HepG2 (cell line): ENCODE measurements at regions not wholly inside any gene's neighbourhood (a gene's known extent, or its start where the extent isn't known, plus 50 kb on each side); places are given as distances from the start of the nearest gene placed in this dataset.

Experiments
- ATAC-seq: fragments of 200-7000 bp; cut with Tn5 transposase; 3 replicates; pipeline ENCODE4 v1.9.1; 2020; ENCODE audit warnings: mild to moderate bottlenecking, moderate library complexity
- BruUV-seq: library from RNA; stranded (reverse); fragments of 400-500 nt; replicated peaks from 2 replicates; lab custom pipeline; 2021; lab: Mats Ljungman, UMichigan
- CTCF ChIA-PET: fragments of 300-600 bp; formaldehyde crosslinking; extraction: SDS; loops from one replicate; lab custom pipeline; 2021; ENCODE audit warnings: low total read pairs, inconsistent platforms, low intra/inter-chr PET ratio; lab: Yijun Ruan, JAX
- POLR2A ChIA-PET: fragments of 350-600 bp; sonication (Branson Sonifier 250); formaldehyde crosslinking; loops from one replicate; lab custom pipeline; 2020; ENCODE audit warnings: antibody characterized with exemption, inconsistent platforms; lab: Yijun Ruan, JAX
- DNase-seq: peaks from one replicate; pipeline ENCODE4 v3.0.0-alpha.2; 2015; ENCODE audit warnings: low spot score
- FAIRE-seq: peaks from 3 replicates; lab custom pipeline; 2011; peaks lifted over from hg19 to GRCh38; lab: Jason Lieb, UNC
- H2AFZ ChIP-seq: one replicate; pipeline ENCODE4 v1.6.1; 2011; ENCODE audit warnings: low read length, inconsistent platforms
- H3K27ac ChIP-seq: fragments of 300-600 bp; 3 replicates; pipeline ENCODE4 v1.8.0; 2011; ENCODE audit warnings: mixed run types, mild to moderate bottlenecking, mixed read lengths, low read length, inconsistent platforms; ENCODE audit not compliant: insufficient read depth; ENCODE audit errors: extremely low read length
- H3K27me3 ChIP-seq, 2 experiments: fragments of 200-600 bp in 1 of 2; 2 replicates in 1 of 2; 3 replicates in 1 of 2; pipeline versions ENCODE4 v1.6.0 to v1.8.0; 2011; ENCODE audit warnings: low read length in 2 of 2, mild to moderate bottlenecking in 2 of 2, moderate library complexity in 2 of 2, inconsistent platforms in 1 of 2; ENCODE audit not compliant: insufficient read depth in 2 of 2, control insufficient read depth in 1 of 2
- H3K36me3 ChIP-seq, 2 experiments: fragments of 200-600 bp in 1 of 2; replicated peaks in 1 of 2; 2 replicates in 1 of 2; 3 replicates in 1 of 2; pipeline versions ENCODE4 v1.5.1 to v1.8.0; 2011; ENCODE audit warnings: low read length in 2 of 2, inconsistent platforms in 1 of 2; ENCODE audit not compliant: insufficient read depth in 2 of 2, control insufficient read depth in 1 of 2
- H3K4me1 ChIP-seq: 2 replicates; pipeline ENCODE4 v1.5.1; 2012; ENCODE audit warnings: low read length, inconsistent platforms; ENCODE audit not compliant: insufficient read depth
- H3K4me2 ChIP-seq: 2 replicates; pipeline ENCODE4 v1.6.0; 2011; ENCODE audit warnings: low read depth, low read length, inconsistent platforms
- H3K4me3 ChIP-seq, 3 experiments: fragments of 200-600 bp in 1 of 3; sonication (generic), shearing (Covaris generic) in 1 of 3; replicated peaks in 1 of 3; 2 replicates each; pipeline ENCODE4 v1.5.1; 2011 to 2016; ENCODE audit warnings: low read length in 3 of 3, inconsistent platforms in 2 of 3, low read depth in 2 of 3, mild to moderate bottlenecking in 2 of 3, control low read depth in 1 of 3, mixed read lengths in 1 of 3; ENCODE audit not compliant: insufficient read depth in 1 of 3
- H3K79me2 ChIP-seq: one replicate; pipeline ENCODE4 v1.6.1; 2011; ENCODE audit warnings: low read length, inconsistent platforms; ENCODE audit not compliant: insufficient read depth
- H3K9ac ChIP-seq: 2 replicates; pipeline ENCODE4 v1.6.0; 2011; ENCODE audit warnings: mild to moderate bottlenecking, low read depth, low read length, inconsistent platforms; ENCODE audit not compliant: insufficient read depth
- H3K9me3 ChIP-seq: 2 replicates; pipeline ENCODE4 v1.5.1; 2012; ENCODE audit warnings: mild to moderate bottlenecking, low read length
- H4K20me1 ChIP-seq: 2 replicates; pipeline ENCODE4 v1.6.0; 2011; ENCODE audit warnings: inconsistent platforms, mild to moderate bottlenecking, low read length, moderate library complexity; ENCODE audit not compliant: insufficient read depth
- AHR ChIP-seq: IDR thresholded peaks from 2 replicates; pipeline ENCODE4 v1.6.1; 2018; ENCODE audit warnings: missing genetic modification reagents, missing compliant biosample characterization
- CAMTA2 ChIP-seq: sonication (generic); formaldehyde crosslinking; IDR thresholded peaks from 2 replicates; pipeline ENCODE4 v1.4.0; 2020; ENCODE audit warnings: mild to moderate bottlenecking, missing genetic modification reagents, borderline replicate concordance
- GATAD1 ChIP-seq: IDR thresholded peaks from 2 replicates; pipeline ENCODE4 v1.6.1; 2016; ENCODE audit warnings: missing genetic modification reagents, missing compliant biosample characterization
- ISL2 ChIP-seq: sonication (generic); formaldehyde crosslinking; IDR thresholded peaks from 2 replicates; pipeline ENCODE4 v1.5.0; 2020; ENCODE audit warnings: missing genetic modification reagents
- KDM4B ChIP-seq: sonication (generic); formaldehyde crosslinking; IDR thresholded peaks from 2 replicates; pipeline ENCODE4 v1.4.0; 2020; ENCODE audit warnings: missing genetic modification reagents
- MTA3 ChIP-seq: sonication (generic); formaldehyde crosslinking; IDR thresholded peaks from 2 replicates; pipeline ENCODE4 v1.4.0; 2020; ENCODE audit warnings: missing genetic modification reagents
- ONECUT2 ChIP-seq: sonication (generic); formaldehyde crosslinking; IDR thresholded peaks from 2 replicates; pipeline ENCODE4 v1.4.0; 2020; ENCODE audit warnings: missing genetic modification reagents
- ZNF230 ChIP-seq: sonication (generic); formaldehyde crosslinking; IDR thresholded peaks from 2 replicates; pipeline ENCODE4 v1.4.0; 2020; ENCODE audit warnings: mild to moderate bottlenecking, missing genetic modification reagents
- ZNF263 ChIP-seq: sonication (generic); formaldehyde crosslinking; IDR thresholded peaks from 2 replicates; pipeline ENCODE4 v1.4.0; 2020; ENCODE audit warnings: missing genetic modification reagents
- ZNF713 ChIP-seq: sonication (generic); formaldehyde crosslinking; IDR thresholded peaks from 2 replicates; pipeline ENCODE4 v1.4.0; 2020; ENCODE audit warnings: mild to moderate bottlenecking, missing genetic modification reagents
- ZNF775 ChIP-seq: sonication (generic); formaldehyde crosslinking; IDR thresholded peaks from 2 replicates; pipeline ENCODE4 v1.4.0; 2020; ENCODE audit warnings: missing genetic modification reagents, mild to moderate bottlenecking, moderate library complexity, borderline replicate concordance
- WGBS: methylation state at CpG from one replicate; pipeline ENCODE4 v1.1.6; 2017; ENCODE audit warnings: low lambda C conversion rate; 5-methylcytosine and 5-hydroxymethylcytosine counted together
- in situ Hi-C: cut with HindIII; loops from 2 replicates; pipeline ENCODE4 v1.10.0; 2017; ENCODE audit warnings: low pct_unique_long_range_greater_than_20kb; ENCODE audit not compliant: extremely low pct_ligation_motif_present
- intact Hi-C: fragments of 100-400 bp; cut with micrococcal nuclease; formaldehyde crosslinking; loops from one replicate; pipeline ENCODE4 v1.10.0; 2022; ENCODE audit not compliant: unreplicated experiment
- TF ChIP-seq, protein P1 (sequence below): sonication (generic); formaldehyde crosslinking; IDR thresholded peaks from 2 replicates; pipeline ENCODE4 v1.5.0; 2020; ENCODE audit warnings: missing genetic modification reagents
- TF ChIP-seq, protein P2 (sequence below): sonication (generic); formaldehyde crosslinking; IDR thresholded peaks from 2 replicates; pipeline ENCODE4 v1.5.0; 2020; ENCODE audit warnings: missing genetic modification reagents, mild to moderate bottlenecking, borderline replicate concordance
- TF ChIP-seq, protein P3 (sequence below): sonication (generic); formaldehyde crosslinking; IDR thresholded peaks from 2 replicates; pipeline ENCODE4 v1.5.1; 2020; ENCODE audit warnings: mild to moderate bottlenecking, moderate library complexity, missing genetic modification reagents

DNA sequence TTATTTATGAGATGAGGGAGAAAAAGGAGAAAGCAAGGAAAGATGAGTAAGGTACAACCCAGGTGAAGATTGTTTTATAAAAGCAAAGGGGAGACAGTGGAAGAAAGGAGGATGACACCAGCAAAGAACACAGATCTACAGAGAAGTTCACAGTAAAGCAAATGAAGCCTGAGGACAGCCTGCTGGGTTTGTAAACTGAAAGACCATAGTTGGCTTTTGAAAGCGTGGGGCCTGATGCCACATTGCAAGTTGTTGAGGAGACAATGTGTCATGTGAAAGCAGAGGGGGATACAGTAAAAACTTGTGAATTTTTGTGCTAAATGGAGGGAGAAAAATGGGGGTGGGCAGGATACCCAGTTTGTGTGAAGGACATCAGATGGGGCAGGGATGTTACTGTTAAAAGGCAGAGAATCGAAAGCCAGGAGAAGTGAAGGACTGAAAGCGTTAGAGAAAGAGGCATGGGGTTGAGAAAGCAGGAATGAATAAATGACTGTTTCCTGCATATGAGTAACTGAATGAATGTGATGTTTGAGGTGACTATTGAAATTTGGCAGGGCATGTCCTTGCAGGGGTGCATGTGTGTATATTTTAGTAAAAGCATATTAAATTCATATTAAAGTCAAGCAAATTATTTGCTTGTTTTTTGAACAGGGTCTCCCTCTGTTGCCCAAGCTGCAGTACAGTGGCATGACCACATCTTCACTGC is 69.6 kb downstream of the SPRY1 start:
- in situ Hi-C loops: no loop called here
- H3K9ac ChIP-seq: no peak overlapping the region
- 0 out of 2 replicates have a peak, but pooled peaks cover 4% of the 10 kb centered on the region for H3K4me1 ChIP-seq
- no peak for TF ChIP-seq ISL2 (CRISPR knock-in tag)
- TF ChIP-seq AHR (CRISPR knock-in tag): no peak
- TF ChIP-seq GATAD1: no peak
- no peak for TF ChIP-seq ZNF230 (CRISPR knock-in tag)
- TF ChIP-seq, protein P1, sequence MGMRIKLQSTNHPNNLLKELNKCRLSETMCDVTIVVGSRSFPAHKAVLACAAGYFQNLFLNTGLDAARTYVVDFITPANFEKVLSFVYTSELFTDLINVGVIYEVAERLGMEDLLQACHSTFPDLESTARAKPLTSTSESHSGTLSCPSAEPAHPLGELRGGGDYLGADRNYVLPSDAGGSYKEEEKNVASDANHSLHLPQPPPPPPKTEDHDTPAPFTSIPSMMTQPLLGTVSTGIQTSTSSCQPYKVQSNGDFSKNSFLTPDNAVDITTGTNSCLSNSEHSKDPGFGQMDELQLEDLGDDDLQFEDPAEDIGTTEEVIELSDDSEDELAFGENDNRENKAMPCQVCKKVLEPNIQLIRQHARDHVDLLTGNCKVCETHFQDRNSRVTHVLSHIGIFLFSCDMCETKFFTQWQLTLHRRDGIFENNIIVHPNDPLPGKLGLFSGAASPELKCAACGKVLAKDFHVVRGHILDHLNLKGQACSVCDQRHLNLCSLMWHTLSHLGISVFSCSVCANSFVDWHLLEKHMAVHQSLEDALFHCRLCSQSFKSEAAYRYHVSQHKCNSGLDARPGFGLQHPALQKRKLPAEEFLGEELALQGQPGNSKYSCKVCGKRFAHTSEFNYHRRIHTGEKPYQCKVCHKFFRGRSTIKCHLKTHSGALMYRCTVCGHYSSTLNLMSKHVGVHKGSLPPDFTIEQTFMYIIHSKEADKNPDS (CRISPR knock-in tag): no peak
- TF ChIP-seq, all 625 proteins: peak for 0
- H3K27me3 ChIP-seq: no peaks in the 10 kb centered on the region
- no peaks in the 10 kb centered on the region for H3K9me3 ChIP-seq
- H3K4me2 ChIP-seq: no peak overlapping the region
- H3K79me2 ChIP-seq: no peaks in the 10 kb centered on the region
- H3K36me3 ChIP-seq: no peaks in the 10 kb centered on the region
- ChIA-PET CTCF (no interaction called here), POLR2A (no interaction called here)
- no peak overlapping the region for H3K4me3 ChIP-seq
- ATAC-seq (no peak), FAIRE-seq (no peak), DNase-seq (no peak)
- H2AFZ ChIP-seq: no peak overlapping the region
- BruUV-seq: no TSS peak
- intact Hi-C loops: no loop called here
- no peaks in the 10 kb centered on the region for H4K20me1 ChIP-seq
- no peak overlapping the region for H3K27ac ChIP-seq
- WGBS: 59% methylated on average over 3 of the region's 3 CpGs

DNA sequence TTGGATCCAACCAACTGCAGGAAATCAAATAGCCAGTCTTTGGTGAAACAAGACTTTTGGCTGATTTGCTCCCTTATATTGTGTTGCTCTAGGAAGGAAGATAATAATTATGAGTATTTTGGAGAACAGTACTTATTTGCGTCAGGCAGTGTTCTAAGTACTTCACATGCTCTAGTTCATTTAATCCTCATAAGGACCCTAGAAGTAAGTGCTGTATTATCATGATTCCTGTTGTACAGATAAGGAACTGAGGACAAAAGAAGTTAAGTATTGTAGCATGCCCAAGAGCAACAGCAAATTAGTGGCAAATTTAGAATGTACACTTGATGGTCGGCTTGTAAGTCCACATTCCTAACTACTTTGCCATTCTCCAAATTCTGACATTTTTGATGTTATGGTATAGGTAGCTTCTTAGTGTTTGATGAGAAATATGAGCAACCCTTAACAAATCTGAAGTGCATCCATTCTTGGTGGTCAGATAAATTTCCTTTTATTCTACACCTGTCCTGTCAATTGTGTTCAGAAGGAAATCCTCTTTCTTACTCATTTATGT is 72.0 kb downstream of the SPRY1 start:
- Histone ChIP-seq H3K4me1 (0 out of 2 replicates have a peak, but pooled peaks cover 4% of the 10 kb centered on the region), H3K27me3 (no peaks in the 10 kb centered on the region), H3K4me2 (no peak overlapping the region), H4K20me1 (no peaks in the 10 kb centered on the region)
- no peak for DNase-seq
- no TSS peak for BruUV-seq
- intact Hi-C loops: no loop called here
- TF ChIP-seq ZNF775 (CRISPR knock-in tag) (no peak), CAMTA2 (CRISPR knock-in tag) (no peak), MTA3 (CRISPR knock-in tag) (no peak), ZNF263 (CRISPR knock-in tag) (no peak), ONECUT2 (CRISPR knock-in tag) (no peak), AHR (CRISPR knock-in tag) (no peak), ZNF713 (no peak), KDM4B (CRISPR knock-in tag) (no peak)
- TF ChIP-seq, protein P2, sequence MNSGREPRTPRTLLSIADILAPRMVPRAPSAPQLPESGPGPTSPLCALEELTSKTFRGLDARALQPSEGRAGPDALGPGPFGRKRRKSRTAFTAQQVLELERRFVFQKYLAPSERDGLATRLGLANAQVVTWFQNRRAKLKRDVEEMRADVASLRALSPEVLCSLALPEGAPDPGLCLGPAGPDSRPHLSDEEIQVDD (CRISPR knock-in tag): no peak
- TF ChIP-seq, protein P3, sequence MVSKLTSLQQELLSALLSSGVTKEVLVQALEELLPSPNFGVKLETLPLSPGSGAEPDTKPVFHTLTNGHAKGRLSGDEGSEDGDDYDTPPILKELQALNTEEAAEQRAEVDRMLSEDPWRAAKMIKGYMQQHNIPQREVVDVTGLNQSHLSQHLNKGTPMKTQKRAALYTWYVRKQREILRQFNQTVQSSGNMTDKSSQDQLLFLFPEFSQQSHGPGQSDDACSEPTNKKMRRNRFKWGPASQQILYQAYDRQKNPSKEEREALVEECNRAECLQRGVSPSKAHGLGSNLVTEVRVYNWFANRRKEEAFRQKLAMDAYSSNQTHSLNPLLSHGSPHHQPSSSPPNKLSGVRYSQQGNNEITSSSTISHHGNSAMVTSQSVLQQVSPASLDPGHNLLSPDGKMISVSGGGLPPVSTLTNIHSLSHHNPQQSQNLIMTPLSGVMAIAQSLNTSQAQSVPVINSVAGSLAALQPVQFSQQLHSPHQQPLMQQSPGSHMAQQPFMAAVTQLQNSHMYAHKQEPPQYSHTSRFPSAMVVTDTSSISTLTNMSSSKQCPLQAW (CRISPR knock-in tag): no peak
- TF ChIP-seq, all 625 proteins: peak for 0
- H3K79me2 ChIP-seq: no peaks in the 10 kb centered on the region
- FAIRE-seq (no peak), ATAC-seq (no peak)
- no peaks in the 10 kb centered on the region for H3K36me3 ChIP-seq
- no peak overlapping the region for H3K9ac ChIP-seq
- 50% methylated on average over 2 of the region's 2 CpGs for WGBS
- no peak overlapping the region for H3K4me3 ChIP-seq
- no peak overlapping the region for H3K27ac ChIP-seq
- CTCF ChIA-PET: no interaction called here
- no peak overlapping the region for H2AFZ ChIP-seq
- in situ Hi-C loops: no loop called here
- no peaks in the 10 kb centered on the region for H3K9me3 ChIP-seq
- POLR2A ChIA-PET: no interaction called here
